ENCODE measurements at regions not wholly inside any gene's neighbourhood (a gene's known extent, or its start where the extent isn't known, plus 50 kb on each side); places are given as distances from the start of the nearest gene placed in this dataset.

- TF ChIP-seq CHD4 (IDR thresholded peaks at IDR 0.05; ENCODE audit: insufficient read depth, insufficient replicate concordance, low read depth, low read length, poor library complexity, severe bottlenecking) (no peak), POLR2A (conservative IDR thresholded peaks at IDR 0.05) (no peak), E2F5 (CRISPR knock-in tag; IDR thresholded peaks at IDR 0.05) (no peak), TAF7 (tag; IDR thresholded peaks at IDR 0.05) (no peak), HINFP (tag; conservative IDR thresholded peaks at IDR 0.05; ENCODE audit: low read depth) (no peak), ARNT (IDR thresholded peaks at IDR 0.05) (no peak), BHLHE40 (IDR thresholded peaks at IDR 0.05; ENCODE audit: low read length) (no peak)
Measured at GRCh38 chr11:109089144-109089543, 332.8 kb upstream of the C11orf87 start.
